ENCODE measurements at regions not wholly inside any gene's neighbourhood (a gene's known extent, or its start where the extent isn't known, plus 50 kb on each side); places are given as distances from the start of the nearest gene placed in this dataset.

- no peak overlapping the region for H2AFZ ChIP-seq (ENCODE audit: low read length)
- no peaks in the 10 kb centered on the region for H3K4me1 ChIP-seq (replicated peaks in 1 of 4; ENCODE audit: control insufficient read depth in 3 of 4, insufficient read depth in 4 of 4, low read length in 3 of 4)
- H3K56ac ChIP-seq (replicated peaks; ENCODE audit: insufficient read length, low read depth, low read length), result no peak overlapping the region
- no peak overlapping the region for H3K4ac ChIP-seq (replicated peaks; ENCODE audit: insufficient read length, low read depth, low read length)
- H2BK12ac ChIP-seq (ENCODE audit: low read depth, low read length), result no peak overlapping the region
- no peak overlapping the region for H2AK5ac ChIP-seq (ENCODE audit: low read depth, low read length)
- H2BK15ac ChIP-seq (ENCODE audit: low read length), result no peak overlapping the region
- no peak overlapping the region for H3K14ac ChIP-seq (ENCODE audit: insufficient read length)
- H3K36me3 ChIP-seq (ENCODE audit: control insufficient read depth in 2 of 4, insufficient read depth in 4 of 4, low read length in 3 of 4), result no peaks in the 10 kb centered on the region
- no peaks in the 10 kb centered on the region for H4K20me1 ChIP-seq (replicated peaks in 1 of 2; ENCODE audit: control insufficient read depth in 1 of 2, insufficient read depth in 2 of 2, low read length in 2 of 2)
- FAIRE-seq (no peak), DNase-seq (ENCODE audit: low read depth in 1 of 2, low spot score in 2 of 2) (no peak)
- ChIA-PET CTCF (ENCODE audit: partially characterized antibody) (interaction anchor here (0.5 to 1.9 kb wide), 4 partner anchors 9 to 985 kb away, joined by 3 to 5 read pairs (median 3); no protein-coding TSS in a partner anchor), POLR2A (ENCODE audit: partially characterized antibody) (interaction anchor here (0.6 kb wide), 1 partner anchor 8 kb away, joined by 3 read pairs; no protein-coding TSS in a partner anchor)
- no peak overlapping the region for H3K4me3 ChIP-seq (ENCODE audit: extremely low read depth in 1 of 4, insufficient read depth in 2 of 4, low read depth in 3 of 4, low read length in 4 of 4)
- no peak overlapping the region for H3K4me2 ChIP-seq (ENCODE audit: insufficient read depth in 1 of 2, low read depth in 2 of 2, low read length in 2 of 2)
- no peaks in the 10 kb centered on the region for H3K79me1 ChIP-seq (ENCODE audit: low read depth, low read length)
- no peak overlapping the region for H3K18ac ChIP-seq (ENCODE audit: extremely low read depth, low read length)
- no peaks in the 10 kb centered on the region for H3K27me3 ChIP-seq (replicated peaks in 1 of 4; ENCODE audit: control insufficient read depth in 3 of 4, extremely low read depth in 1 of 4, insufficient read depth in 3 of 4, low read length in 3 of 4)
- no peak overlapping the region for H2BK120ac ChIP-seq (replicated peaks; ENCODE audit: low read depth, low read length)
- no peak overlapping the region for H4K5ac ChIP-seq (ENCODE audit: insufficient read length, low read depth, low read length)
- no peaks in the 10 kb centered on the region for H3K79me2 ChIP-seq (ENCODE audit: control insufficient read depth in 1 of 2, insufficient read depth in 2 of 2, low read length in 2 of 2)
- H4K91ac ChIP-seq (replicated peaks; ENCODE audit: insufficient read length, low read length), result no peak overlapping the region
- H3K27ac ChIP-seq (ENCODE audit: low read depth, low read length), result no peak overlapping the region
- H4K8ac ChIP-seq (ENCODE audit: extremely low read depth, insufficient read depth, low read length), result no peak overlapping the region
- H3K9me3 ChIP-seq (ENCODE audit: insufficient read depth in 2 of 2, low read depth in 1 of 2, low read length in 1 of 2), result no peaks in the 10 kb centered on the region
- H3K23me2 ChIP-seq (ENCODE audit: low read depth, low read length), result no peaks in the 10 kb centered on the region
- H2BK5ac ChIP-seq (ENCODE audit: low read depth, low read length), result no peak overlapping the region
- no peak overlapping the region for H3K23ac ChIP-seq (ENCODE audit: insufficient read length)
- no peak overlapping the region for H2BK20ac ChIP-seq (ENCODE audit: low read length)
- no peak overlapping the region for H3K9ac ChIP-seq (replicated peaks in 1 of 4; ENCODE audit: extremely low read depth in 1 of 4, low read depth in 3 of 4, low read length in 3 of 4)
- WGBS, 2 experiments (ENCODE audit: extremely low coverage in 1 of 2, insufficient coverage in 1 of 2, insufficient read length in 1 of 2, insufficient replicate concordance in 2 of 2, low coverage in 1 of 2, low lambda C conversion rate in 2 of 2, missing lambda C conversion rate in 1 of 2), result 97% methylated on average over 2 of the region's 2 CpGs; no CpG with 5 or more reads in 1 of the 2 experiments
- TF ChIP-seq RBBP5 (IDR thresholded peaks at IDR 0.05; ENCODE audit: borderline replicate concordance, low read depth, low read length), result no peak
- TF ChIP-seq RFX5 (IDR thresholded peaks at IDR 0.05; ENCODE audit: borderline replicate concordance, low read depth, low read length), result no peak
- TF ChIP-seq KDM1A (IDR thresholded peaks at IDR 0.05; ENCODE audit: borderline replicate concordance, low read length), result no peak
These were observed 478.0 kb downstream of the ENC1 start for GRCh38 chr5:74162524-74162923.
